ENCODE measurements at regions not wholly inside any gene's neighbourhood (a gene's known extent, or its start where the extent isn't known, plus 50 kb on each side); places are given as distances from the start of the nearest gene placed in this dataset.

GRCh38 chr5:158175934-158176481 is 317.1 kb upstream of the CLINT1 start:
- peak; percentile 27 for DNase-seq

DNA sequence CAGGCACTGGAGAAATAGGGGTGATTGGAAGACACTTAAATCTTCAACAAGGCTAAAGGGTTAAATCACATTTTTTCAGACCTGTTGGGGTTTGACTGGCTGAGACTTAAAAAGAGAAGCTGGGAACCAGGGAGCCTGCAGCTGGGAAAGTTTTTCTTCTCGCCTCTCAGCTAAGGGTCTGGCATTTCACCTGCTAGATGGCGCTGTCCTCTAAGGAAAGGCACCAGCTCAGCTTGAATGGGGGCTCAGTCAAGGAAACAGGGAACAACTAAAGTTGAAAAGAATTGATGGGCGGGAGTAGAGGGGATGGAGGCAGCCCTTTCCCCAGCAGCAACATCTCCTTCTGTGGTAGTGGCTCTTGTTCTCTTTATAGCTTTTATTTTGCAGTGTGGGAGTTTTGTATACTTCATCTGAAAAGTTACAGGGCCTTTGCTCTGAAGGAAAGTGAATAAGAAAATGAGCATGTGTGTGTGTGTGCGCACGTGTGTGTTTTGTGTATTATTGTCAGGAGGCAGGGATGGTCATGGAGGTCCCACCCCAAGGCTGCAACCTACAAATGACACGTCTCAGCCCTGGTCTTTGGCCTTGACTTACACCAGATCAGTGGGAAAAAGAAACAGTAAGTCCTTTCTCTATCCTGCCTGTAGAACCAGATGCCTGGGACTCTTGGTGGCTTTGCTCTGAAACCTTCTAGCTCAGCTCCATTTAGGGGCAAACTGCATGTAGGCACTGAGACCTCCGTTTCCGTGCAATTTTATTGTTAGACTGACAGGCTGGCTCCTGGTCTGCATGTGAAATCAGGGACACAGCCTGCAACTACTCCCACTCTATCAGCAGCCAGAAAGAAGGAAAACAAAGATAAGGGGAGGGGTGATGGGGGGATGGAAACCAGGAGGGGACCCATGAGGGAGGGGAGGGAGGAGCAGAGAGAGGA is 316.2 kb upstream of the CLINT1 start:
- DNase-seq, result peak; percentile 43

DNA sequence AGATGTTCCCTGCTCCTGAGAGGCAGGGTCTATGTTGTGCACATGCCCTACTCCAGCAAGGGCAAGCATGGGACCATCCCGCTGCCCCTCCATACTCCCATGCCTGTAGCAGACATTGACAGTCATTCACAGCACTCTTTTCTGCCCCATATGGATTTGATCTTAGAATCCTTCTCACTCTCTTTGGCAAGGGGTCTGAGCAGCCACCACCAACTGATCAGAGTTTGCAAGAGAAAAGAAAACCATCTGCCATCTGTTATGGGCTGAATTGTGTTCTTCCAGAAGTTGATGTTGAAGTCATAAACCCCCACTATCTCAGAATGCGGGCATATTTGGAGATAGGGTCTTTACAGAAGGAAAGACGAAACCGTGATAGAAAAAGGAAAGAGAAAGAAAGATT is 315.1 kb upstream of the CLINT1 start:
- DNase-seq, result no peak

GRCh38 chr5:158172005-158172404 is 313.1 kb upstream of the CLINT1 start:
- DNase-seq, result no peak

DNA sequence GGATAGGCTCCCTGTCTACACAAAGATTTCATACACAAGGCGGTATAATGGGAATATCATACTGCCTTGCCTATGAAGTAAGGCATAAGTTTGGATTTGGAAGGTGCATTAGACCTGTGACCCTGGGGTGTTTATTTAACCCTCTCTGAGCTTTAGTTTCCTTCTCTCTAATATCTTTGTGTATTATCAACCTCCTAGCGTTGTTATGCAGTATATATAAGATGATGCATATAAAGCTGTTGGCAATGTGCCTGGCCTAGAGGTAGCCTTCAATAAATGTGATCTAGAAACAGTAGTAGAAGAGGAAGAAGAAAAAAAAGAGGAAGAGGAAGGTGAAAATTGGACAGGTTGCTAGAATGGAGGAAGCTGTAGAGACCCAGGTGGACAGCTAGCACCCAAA is 311.6 kb upstream of the CLINT1 start:
- no peak for DNase-seq

DNA sequence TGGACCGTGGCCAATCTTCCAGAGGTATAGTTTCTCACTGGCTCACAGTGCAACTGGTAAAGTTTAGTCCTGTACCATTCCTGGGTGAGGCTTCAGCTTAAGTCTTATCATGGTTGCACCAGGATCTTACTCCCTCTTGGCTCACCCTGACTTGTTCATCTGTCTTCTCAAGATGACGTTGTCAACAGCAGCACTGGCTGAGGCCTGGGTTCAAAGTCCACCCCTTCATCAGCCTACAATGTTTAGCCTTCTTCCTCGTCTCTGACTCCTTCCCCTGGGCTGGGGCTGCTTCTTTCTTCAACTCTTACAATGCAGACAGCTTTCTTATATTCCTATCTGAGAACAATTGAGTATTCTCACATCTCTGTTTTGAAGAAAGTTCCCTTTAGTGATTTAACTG is 311.1 kb upstream of the CLINT1 start:
- DNase-seq, result no peak

- DNase-seq, result no peak
These were observed 307.5 kb upstream of the CLINT1 start for GRCh38 chr5:158166424-158166823.

GRCh38 chr5:158165647-158166046 is 306.7 kb upstream of the CLINT1 start:
- DNase-seq, result no peak

DNA sequence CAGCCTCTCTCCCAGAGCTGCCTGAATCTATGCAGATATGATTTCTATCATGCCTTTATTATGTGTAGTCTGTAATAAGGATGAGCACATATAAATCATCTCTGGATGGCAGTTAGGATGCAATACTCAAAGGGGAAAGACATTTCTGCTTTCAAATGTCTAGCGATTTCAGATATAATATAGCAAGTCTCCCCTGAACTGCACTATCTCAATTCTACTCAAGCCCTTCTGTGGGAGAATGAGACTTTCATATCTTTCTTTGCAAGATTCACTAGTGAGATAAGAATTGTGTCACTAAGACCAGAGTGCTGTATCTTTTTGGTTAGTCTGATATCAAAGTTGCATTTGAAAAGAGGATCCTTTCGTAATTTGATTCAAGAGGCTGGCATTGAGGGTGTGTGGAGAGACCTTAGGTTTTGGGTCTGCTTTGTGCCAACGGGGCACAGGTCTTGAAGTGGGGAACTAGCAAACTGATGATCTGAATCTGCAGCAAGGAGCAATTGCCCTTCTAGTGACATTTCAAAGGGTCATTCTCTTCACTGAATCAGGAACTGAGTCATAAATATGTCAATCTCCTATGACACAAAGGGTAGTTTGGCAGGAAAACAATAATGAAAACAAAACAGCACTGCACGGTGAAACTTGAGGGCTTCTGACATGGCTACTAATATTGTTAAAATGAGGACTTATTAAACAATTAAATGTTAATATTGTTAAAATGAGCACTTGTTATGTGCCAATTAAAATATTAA is 305.5 kb upstream of the CLINT1 start:
- no peak for DNase-seq

DNA sequence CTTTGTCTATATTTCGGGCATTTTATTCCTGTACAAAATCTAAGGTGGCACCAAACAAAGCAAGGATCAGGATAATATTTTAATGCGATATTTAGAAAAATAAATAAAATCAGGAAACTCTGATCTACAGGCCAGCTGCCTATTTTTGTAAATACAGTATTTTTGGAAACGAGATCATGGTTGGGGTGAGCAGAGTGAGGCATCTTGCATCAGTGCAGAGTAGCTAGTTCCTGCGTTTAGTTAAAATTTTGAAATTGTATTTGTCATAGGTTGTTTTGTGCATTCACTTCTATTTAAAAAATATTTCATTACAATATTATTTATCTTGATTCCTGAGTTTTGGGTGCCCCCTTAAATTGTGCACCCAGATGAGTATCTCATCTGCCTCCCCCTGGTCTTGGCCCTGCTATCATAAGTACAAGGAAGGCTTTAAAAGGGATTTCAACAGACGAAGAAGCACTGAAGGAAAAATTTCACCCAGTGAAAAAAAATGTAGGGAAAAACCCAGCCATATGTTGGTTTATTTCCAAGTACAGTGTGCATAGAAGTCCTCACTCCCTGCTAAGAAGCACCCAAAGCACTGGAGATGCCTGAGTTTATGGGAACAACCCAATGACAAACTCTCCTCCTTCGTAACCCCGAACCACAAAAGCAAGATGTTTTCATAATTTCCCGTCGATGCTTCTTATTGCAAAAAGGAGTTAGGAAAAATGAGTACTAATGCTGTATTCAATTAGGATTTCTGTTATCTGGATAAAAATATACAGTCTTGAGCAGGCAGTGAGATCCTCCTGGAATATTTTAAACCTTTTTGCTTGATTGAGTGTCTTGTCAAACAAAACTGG is 304.7 kb upstream of the CLINT1 start:
- DNase-seq, result no peak

DNA sequence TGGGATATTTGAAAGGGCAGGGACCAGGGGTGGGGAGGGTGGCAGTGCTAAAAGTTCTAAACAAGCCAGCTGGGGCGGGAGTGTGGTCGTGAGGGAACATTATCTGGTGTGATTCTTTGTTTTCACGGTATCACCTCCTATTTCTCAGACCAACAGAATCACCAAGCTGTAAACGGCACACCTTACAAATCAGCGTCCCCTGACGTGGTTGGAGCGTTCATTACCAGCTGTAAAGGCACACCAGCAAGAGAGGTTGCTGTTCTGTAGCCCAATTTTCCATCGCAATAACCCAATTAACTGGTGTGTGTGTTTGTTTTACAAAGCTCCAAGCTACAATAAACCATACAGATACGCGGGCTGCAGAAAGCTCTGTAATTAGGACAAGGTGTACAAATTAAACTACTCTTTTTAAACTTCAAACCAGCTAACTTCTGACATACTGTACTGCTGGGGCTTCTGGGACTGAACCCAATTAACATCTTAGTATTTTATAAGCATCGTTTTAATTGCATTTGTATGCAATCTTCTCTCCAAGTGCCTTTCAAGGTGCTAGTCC is 303.6 kb upstream of the CLINT1 start:
- no peak for DNase-seq

- DNase-seq, result no peak
These were observed 303.1 kb upstream of the CLINT1 start for GRCh38 chr5:158162026-158162425.

GRCh38 chr5:158159621-158160020 is 300.7 kb upstream of the CLINT1 start:
- DNase-seq, result no peak

DNA sequence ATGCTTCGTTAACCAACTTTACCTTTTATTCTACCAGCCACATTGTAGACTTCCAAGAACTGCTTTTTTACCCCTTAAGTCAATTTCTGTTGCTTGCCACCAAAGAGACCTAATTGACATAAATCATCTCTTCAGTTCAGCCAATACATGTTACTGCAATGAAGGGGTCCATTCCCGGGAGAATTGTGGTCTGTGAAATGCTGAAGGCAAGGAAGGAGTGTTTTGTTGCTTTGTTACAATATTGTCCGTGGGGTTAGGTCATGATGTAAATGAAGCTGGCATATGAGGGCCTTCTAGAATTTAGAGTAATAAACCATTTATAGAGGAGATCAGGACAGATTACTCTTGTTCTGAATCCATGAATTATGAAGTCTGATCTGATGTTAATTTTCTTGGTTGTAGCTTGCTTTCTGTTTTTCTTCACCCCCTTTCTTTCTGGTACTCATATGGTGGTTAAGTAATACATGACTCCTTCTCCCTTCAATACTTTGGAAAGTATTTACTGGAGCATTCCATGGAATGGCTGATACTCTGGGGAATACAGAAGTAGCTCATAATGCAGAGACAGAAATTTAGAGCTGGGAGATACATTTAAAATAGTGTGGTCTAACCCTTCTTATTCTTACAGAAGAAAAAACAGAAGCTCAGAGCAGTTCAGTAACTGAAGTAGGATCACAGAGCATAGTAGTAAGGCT is 297.0 kb upstream of the CLINT1 start:
- no peak for DNase-seq

DNA sequence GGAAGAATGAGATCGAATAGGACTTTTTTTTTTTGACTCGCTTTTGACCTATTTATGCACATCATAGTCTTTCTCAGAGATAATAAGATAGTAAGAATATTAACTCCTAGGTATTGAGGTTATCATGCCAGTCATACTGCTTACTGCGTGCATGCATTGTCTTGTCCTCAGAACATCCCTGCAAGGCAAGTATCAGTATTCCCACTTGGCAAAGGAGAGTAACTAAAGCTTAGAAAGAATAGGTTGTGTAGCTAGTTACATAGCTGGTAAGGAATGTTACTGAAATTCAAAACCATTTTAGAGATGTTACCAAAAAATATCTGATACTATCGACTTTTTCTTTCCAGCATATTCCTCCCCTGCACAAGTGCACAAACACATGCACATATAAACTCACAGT is 296.1 kb upstream of the CLINT1 start:
- no peak for DNase-seq

DNA sequence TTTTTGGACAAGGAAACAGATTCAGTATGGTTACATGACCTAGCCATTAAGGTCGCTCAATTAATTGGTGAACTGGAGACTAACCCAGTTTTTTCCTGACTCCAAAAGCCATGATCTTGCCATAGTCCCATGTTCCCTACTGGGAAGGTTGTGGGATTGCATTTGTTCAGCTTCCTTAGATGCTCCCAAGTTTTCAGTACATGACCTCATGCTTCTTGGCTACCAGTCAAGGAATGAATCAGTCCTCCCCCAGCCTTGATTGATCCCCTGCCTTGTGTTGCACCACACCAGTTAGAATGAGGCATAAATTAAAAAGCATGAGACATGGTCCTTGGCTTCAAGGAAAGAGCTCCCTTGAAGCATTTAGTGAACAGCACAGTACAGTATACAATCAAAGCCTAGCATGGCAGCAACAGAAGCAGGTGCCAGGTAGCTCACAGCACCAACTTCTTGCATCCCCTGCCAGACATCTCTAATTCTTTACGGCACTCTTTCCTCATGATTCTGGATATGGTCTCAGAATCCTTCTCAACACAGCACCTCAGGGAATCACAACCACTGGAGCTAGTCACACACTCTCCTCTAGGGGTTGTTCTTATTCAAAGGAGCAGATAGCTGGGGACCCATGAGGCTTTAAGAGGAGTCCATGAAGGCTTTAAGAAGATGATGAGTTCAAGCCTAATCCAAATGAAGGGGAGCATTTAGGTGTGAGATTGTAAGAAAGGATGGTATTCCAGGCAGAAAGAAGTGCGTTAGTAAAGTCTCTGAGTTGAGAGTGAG is 295.5 kb upstream of the CLINT1 start:
- peak; percentile 92 for DNase-seq

GRCh38 chr5:158153508-158153907 is 294.6 kb upstream of the CLINT1 start:
- no peak for DNase-seq

DNA sequence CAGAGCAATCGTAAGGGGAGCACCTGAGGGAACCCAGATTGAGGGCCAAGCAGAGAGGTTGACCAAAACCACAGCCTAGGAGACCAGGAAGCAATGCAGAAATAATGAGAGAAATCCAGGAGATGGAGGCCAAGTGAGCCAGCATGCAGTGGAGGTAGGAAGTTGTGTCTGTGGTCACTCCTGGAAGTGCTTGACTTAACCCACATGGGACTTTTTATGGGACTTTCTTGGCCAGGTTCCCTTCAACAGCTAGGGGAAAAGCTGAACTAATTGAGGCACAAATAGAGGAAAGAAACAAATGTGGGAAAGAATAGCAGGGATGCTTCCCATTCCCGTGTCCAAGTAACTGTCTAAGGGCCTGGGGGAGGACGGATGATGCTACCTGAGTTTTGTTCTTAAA is 293.2 kb upstream of the CLINT1 start:
- no peak for DNase-seq

- DNase-seq, result no peak
These were observed 288.3 kb upstream of the CLINT1 start for GRCh38 chr5:158147227-158147626.

DNA sequence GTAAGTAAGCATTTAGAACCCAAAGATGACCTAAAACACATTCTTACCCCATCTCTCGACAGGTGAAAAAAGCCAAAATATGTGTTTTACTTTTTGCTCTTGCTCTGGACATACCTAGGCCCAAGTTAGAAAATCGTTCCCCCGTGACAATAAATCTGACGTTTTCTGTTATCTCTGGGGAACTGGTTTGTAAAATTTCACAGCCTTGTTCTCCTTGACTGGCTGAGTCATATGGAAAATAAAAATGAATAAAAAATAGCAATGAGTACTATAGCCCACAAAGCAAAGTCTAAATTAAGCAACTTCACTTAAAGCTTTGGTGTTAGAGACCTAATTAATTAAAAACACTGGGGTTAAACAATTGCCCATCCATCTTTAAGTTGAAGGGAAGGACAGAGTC is 286.9 kb upstream of the CLINT1 start:
- no peak for DNase-seq

GRCh38 chr5:158143081-158143480 is 284.1 kb upstream of the CLINT1 start:
- DNase-seq, result no peak

All from kidney glomerular epithelial cell (primary cell).